CD4-positive, alpha-beta T cell treated with Interleukin-4 for 1 hour (primary cell): ENCODE measurements at regions not wholly inside any gene's neighbourhood (a gene's known extent, or its start where the extent isn't known, plus 50 kb on each side); places are given as distances from the start of the nearest gene placed in this dataset.

Experiments
- DNase-seq, 2 donors: peaks; one replicate each; pipeline ENCODE4 v3.0.0-alpha.2; 2020 to 2022

DNA sequence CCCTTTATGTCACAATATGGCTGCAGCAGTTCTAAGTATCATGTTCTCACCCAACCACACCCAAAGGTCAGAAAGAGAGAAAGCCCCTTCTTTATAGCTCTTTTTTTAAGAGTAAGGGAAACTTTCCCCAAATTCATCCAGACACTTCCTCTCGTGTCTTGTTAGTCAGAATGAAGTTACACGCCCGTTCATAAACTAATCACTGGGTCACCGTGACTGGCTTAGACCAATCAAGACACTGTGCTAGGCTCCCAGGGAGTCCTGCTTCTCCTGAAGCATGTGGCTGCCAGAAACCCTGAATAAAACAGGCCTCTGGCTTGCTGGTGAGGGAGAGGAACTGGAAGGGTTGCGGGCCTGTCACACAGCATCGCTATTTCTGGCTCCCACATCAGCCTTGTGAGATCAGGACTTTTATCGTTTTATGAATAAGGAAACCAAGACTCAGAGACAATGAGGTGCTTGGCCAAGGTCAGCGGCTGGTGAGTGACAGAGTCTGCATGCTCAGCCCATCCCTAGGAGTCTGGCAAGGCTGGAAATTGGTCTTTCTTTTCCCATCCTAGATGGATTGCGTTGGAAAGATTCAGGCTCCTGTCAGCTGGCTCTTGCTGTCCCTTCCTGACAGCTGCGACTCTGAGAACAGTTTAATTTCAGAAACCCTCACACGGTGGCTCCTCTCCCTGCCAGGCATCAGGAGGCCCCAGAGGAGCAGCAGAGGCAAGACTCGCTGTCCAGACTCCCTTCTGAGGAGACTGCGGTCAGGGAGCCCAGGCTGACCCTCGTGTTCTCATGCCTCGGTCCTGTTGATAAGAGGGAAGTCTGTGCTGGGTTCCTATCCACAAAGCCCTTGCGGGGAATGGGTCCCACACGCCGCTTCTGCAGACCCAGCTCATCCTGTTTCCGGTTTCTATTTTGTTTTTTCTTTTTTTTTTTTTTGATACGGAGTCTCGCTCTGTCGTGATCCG lies 104.5 kb upstream of the TAF1B start:
- DNase-seq, result peak; percentile 48 to 61

DNA sequence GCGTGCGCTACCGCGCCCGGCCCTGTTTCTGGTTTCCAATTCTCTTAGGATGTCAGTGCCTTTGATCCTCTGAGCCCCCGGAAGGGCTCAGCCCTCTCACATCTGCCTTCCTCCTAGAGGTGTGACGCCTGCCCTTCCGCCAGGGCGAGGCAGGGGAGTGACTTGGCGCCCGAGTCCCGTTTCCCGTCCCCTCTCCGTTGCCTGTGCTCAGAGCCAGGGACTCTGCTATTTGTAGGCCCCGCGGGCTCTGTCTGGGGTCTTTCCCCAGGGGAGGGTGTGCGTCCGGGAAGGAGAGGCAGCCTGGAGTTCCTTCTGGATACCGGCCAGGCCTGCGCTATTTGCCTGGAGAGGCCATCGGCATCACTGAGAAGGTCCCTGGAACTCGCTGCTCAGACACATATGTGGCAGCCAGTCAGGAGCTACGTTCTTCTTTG lies 103.7 kb upstream of the TAF1B start:
- peak; percentile 56 to 61 for DNase-seq

DNA sequence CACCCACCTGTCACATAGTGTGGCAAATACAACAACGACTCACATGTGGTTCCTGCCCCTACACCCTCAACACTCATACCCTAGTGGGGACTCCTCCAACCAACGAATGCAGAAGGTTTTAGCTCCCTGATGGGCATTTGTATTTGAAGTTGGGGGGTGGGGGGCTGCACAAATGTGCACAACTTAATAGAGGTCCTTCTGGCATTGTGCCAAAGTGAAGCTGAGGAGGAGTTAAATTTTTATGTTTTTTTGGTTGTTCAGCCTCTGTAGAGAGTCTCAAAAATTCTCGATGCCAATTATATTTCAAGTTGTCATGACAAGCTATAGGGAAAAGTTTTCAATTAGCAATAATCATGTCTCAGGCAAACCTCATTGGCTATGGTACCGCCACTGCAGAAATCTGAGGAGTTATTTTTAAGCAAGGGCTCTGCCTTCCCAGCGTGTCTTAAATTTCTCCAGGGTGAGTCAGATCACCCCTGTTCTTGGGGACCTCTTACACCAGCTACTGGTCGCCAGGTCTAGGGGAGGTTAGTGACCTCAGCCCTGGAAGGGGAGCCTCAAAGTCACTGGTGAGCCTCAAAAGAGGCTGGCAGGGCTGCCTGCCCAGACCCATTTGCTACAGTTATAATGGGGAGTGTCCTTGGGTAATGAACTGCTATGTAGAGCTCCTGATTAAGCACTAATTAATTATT lies 102.7 kb upstream of the TAF1B start:
- DNase-seq, result no peak

DNA sequence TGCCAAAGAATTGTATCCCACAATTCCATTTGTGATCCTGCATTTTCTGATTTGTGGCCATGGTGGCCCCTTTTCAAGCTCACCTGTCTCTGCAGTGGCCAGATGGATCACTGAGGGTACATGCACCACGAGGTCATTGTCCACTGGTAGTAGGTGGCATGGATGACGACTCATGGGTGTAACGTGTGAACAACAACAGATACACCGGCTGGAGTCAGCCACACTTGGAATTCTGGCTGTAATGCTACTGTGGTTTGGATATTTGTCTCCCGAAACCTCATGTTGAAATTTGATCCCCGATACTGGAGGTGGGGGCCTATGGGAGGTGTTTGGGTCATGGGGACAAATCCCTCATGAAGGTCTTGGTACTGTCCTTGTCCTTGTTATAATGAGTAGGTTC lies 102.2 kb upstream of the TAF1B start:
- no peak for DNase-seq

DNA sequence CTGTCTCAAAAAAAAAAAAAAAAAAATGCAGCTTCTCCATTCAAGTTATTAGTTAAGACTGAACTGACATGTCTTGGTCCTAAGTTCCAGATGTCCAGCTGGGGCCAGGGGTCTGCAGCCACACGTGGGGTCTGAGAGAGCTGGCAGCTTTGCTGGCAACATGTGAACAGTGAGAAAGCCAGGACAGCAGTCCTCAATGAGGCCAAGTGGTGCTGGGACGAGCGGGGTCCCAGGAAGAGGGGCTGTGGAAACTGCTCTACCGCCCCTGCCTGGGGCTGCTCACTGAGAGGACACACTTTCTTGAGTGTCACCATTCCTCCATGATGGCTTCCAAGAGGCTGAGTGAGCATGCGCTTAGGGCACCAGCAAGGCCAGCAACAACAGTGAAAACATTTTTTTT lies 100.7 kb upstream of the TAF1B start:
- DNase-seq, result no peak

DNA sequence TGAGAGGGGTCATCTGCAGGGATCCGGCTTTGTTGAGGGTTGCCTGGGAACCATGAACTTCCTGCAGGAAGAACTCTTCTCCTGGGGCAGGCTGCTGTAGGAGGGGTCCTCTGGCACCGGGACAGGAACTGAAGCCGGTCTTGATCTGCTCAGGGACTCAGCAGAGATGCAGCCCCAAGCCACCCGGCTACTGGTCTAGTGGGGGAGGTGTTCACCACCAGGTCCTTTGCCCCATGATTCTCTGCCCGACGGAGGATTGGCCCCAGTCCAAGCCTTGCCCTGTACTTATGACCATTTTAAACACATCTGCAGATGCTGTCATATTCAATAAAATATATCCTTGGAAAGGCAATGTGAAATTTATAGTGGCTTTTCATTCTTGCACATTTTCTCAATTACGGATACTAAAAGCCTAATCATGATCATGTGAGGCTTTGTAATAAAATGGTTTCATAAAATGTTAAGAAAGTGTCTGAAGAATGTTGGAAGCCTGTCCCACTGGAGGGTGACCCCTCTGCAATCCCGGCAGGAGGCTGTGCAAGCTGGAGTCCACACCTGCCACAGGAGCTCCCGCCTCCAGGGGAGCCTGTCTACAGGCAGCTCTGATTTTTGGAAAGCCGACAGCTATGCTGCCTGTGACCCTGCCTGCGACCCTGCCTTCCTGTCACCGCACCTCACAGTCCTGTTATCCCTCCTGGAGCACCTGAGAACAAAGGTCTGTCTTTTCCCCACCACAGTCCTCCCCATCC lies 98.8 kb upstream of the TAF1B start:
- no peak for DNase-seq

DNA sequence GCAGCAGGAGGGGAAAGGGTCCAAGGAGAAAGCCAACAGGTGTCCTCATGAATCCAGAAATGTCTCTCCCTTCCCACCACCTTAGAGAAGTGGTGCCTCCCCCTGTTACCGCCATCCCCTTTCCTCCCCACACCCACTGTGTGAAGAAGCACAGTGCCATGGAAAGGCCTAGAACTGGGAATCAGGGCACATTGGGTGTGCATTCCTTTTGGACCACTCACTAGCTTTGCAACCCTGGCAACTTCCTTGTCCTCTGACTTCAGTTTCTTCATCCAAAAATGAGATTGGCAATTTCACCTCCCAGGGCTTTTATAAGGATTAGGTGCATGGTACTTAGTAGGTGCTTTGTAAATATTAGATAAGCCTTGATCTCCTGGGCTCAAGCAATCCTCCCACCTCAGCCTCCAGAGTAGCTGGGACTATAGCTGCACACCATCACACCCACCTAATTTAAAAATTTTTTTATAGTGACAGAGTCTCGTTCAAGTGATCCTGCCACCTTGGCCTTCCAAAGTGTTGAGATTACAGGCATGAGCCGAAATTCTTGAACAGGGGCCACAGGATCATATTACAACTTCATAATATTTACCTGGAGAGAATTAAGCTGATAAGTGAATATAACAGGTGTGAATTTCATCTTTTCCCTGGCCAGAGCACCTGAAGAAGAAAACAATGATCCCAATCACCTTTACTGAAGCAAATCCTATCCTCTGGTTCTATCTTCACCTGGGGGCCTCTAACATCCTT lies 97.9 kb upstream of the TAF1B start:
- DNase-seq, result no peak

DNA sequence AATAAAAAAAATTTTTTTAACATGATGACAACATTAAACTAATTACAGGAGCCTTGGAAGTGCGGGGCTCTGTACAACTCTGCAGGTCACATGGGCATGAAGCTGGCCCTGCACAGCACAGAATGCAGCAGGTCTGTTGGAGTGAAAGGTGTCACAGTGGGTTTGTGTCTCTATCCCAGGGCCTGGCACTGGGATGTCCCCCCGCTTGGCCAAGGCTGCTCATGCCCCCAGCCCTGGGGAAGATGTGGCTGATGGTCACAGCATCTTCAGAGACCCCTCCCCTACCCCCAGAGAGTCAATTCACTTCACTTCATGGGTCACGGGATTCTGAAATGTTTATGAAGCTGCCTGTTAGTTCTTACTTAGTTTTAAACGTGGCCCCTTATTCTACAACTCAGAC lies 95.9 kb upstream of the TAF1B start:
- no peak for DNase-seq

DNA sequence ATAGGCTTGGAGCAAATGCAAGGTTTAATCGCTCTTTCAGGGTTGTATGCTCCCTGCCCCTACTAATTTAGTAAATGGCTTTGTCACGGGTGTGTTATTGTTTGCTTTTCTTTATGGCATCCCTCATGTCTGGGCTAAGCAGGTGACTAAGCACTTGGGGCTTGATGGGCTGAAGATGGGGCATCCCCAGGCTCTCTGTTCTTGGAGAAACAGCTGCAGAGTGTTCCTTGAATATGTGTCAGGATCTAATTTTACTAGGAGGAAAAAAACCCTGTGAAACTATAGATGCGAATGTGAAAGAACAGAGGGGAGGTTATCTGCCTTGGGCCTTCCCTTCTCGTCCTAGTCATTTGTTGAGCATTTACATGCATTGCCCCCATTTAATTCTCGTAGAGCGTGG lies 94.7 kb upstream of the TAF1B start:
- DNase-seq, result no peak

DNA sequence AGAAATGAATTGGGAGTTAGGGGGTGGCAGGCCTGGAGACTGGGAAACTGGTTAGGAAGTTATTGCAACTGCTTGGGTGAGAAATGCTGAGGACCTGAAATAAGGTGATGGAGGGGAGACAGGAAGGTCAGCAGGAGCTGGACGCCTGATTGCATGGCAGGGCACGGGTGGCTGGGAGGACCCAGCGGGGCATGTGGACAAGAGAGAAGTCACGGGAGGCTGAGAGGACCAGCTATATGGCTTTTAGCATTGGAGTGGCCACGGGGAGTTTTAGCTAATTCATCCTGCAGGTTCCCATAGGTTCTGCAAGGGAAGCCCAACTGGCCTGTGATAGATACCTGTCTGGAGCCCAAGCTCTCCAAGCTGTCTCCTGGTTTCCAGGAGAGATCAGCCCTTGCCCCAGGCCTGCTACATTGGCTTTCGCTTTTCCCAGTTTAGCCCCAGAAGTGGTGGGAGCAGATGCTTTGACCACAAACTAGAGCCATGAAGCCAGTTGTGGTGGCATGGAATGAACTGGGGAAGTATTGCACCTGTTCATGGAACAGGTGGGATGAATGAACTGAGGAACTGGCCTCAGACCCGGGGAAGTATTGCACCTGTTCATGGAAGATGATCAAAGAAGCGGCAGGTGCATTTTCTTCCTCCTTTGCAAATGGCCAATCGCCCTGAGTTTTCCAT lies 93.6 kb upstream of the TAF1B start:
- DNase-seq, result no peak

DNA sequence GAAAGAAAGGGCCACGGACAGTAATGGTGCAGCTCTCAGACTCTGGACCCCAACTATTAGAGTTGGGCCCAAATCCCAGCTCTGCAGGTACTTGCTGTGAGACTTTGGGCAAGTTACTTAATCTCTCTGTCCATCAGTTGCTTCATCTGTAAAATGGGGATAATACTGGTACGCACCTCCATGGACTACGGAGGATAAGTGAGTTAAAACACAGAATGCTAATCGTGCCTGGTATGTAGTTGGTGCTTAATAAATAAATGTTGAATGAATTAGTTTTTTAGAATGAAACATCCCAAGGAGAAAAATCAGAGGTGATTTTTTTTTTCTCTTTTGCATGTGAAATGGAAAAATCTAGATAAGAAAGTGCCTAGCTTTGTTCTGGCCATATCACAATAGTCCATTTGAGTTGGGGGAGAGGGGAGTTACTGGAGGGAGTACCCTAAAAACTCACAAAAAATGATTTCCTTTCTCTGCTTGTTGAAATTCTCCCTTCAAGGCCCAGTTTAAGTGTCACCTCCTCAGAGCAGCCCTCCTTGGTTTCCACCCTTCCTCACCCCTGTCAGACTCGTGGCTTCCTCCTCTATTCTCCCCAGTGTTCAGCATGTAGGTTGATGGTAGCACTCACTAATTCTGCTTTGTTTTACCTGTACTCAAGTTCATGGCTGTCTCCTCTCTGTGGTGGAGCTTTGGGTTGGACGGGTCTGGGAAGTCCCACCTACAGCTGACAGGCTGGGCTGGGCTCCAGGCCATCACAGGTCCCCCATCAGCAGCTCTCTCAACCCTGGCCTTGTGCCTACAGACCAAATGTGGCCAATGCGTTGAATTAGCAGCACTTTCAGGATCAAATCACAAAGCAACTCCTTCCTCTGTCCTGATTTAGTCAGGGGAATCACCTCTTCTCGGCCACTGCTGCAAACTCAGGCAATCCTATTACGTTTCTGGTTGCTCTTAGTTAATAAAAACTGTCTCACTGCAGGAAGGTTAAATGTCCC lies 92.8 kb upstream of the TAF1B start:
- DNase-seq, result no peak

DNA sequence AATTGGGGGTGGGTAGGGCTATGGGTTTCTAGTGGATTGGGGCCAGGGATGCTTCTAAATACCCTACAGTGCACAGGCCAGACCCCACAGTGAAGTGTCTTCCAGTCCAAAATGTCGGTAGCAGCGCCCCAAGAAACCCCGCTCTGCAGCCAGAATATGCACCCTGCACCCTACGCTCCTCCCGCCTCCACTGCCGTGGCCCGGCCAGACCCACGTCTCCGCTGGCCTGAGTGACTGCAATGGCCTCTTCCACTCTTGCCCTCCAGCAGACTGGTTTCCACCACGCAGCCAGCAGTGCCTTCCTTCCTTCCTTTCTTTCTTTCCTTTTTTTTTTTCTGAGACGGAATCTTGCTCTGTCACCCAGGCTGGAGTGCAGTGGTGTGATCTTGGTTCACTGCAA lies 91.4 kb upstream of the TAF1B start:
- no peak for DNase-seq

DNA sequence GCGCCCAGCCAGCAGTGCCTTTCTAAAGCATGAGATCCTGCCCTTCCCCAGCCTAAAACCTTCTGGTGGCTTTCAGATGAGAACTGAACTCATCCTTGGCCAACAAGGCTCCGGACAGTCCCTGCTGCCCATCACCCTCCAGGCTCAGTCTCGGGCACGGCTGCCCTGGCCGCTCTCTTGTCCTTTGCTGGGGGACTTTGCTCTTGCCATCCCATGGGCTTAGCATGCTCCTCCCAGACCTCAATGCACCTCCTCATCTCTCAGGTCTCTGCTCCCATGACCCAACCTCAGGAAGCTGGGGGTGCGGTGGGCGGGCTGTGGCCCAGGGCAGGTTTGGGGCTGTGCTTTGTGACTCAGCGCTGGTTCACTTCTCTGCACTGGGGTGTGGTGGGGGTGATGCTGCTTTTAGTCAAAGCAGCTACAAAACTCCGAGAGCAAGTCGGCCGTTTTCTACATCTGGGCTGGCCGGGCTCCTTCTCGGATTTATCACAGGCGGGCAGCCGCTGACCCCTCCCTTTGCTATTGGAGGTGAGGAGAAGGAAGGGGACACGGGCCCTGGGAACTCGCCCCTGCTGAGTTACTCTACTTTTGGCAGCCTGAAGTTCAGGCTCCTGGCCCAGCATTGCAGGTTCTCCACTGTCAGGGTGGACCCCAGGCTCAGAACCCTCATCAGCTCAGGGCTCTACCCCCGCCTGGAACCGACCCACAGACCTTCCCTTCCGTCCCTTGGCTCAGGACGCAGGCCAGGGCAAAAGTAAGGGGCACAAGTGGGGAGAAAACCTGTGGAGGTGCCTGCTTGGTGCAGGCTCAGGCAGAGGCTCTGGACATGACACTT lies 90.6 kb upstream of the TAF1B start:
- DNase-seq, result peak; percentile 67 to 71

DNA sequence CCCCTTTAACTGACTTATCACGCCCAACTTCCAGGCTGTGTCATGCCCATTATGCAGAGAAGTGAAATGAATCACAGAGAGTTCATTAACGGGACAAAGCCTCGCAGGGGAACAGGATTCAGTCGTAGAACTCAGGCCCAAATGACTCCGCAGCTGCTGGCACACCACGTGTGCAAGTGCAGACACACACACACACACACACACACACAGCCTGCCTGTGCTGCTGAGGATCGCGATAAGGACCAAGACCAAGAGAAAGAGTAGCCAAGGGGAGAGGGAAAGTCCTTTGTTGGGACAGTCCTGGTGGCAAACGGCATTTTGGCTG lies 90.0 kb upstream of the TAF1B start:
- peak; percentile 54 to 77 for DNase-seq

DNA sequence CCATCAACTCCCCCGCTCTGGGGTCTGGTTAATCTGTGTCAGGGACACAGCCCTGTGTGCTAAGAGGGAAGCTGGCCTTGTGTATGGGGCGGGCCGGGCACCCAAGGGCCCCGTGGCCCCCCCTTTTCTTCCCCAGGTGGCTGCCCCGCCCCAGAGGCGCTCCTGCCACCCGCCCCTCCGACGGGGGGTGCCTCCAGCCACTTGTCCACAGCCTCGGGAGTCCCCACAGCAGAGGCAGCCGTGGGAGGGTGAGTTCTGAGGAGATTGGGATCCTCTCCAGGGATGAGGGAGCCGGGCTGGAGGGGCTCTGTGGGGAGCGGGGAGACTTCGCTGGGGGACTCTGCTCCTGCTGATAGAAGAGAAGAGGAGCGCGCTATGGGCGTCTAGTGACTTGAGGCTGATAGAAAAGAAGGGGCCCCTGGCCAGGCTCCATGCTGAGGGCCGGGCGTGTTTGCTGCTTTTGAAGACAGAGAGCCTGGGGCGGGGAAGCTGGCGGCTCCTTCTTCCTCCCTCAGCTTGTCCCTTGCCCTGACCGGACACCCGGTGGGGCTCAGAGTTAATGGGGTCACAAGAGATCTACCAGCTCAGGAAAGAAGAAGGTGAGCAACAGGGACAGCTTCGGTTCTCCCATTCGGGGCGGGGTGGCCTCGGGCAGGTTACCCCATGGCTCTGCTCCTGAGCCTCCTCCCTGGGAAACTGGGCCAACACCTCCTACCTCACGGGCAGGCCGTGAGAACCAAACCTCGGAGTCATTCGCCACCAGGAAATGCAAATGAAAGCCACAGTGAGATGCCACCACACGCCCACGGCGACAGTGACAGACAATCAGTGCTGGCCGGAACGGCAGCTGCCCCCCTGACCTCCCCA lies 89.4 kb upstream of the TAF1B start:
- DNase-seq, result peak; percentile 54 to 56

DNA sequence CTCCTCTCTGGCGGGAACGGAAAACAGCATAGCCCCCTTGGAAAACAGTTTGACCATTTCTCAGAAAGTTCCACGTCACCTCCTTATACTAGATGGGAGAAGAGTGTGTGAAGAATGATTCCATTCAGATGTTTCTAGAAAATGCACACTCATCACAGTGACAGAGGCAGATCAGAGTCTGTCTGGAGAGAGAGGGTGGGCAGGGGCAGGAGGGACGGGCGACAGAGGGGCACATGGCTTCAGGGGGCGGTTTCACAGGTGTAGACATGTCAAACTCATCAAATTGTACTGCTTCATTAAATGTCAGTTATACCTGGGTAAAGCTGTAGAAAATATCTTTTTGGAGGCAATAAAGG lies 88.8 kb upstream of the TAF1B start:
- no peak for DNase-seq

DNA sequence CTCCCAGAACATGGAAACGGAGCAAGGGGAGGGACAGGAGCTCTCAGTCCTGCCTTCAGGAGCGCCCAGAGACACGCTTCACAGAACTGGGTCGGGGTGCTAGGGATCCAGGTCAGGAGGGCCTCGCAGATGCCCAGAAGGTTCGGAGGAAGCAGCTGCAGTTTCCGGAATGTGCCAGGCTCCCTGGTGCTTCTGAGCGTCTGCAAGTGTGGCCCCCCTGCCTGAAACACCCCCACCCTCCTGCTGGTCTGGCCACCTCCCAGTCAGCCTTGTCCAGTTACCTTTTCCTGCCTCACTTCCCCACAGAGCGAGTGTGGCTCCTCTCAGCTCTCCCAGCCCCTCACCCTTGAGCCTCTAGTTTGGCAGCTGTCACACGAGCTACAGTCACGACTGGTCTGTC lies 88.3 kb upstream of the TAF1B start:
- DNase-seq, result no peak

DNA sequence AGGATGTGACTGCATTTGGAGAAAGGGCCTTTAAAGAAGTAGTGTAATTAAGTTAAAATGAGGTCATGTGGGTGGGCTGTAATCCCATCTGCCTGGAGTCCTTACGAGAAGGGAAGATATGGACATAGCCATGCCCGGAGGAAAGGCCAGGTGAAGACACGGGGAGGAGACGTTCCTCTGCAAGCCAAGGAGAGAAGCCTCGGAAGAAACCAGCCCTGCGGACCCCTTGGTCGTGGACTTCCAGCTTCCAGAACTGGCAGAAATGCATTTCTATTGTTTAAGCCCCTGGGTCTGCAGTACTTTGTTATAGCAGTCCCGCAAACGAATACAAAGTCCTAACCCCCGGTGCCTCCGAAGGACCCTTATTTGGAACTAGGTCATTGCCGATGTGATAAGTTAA lies 87.6 kb upstream of the TAF1B start:
- no peak for DNase-seq

DNA sequence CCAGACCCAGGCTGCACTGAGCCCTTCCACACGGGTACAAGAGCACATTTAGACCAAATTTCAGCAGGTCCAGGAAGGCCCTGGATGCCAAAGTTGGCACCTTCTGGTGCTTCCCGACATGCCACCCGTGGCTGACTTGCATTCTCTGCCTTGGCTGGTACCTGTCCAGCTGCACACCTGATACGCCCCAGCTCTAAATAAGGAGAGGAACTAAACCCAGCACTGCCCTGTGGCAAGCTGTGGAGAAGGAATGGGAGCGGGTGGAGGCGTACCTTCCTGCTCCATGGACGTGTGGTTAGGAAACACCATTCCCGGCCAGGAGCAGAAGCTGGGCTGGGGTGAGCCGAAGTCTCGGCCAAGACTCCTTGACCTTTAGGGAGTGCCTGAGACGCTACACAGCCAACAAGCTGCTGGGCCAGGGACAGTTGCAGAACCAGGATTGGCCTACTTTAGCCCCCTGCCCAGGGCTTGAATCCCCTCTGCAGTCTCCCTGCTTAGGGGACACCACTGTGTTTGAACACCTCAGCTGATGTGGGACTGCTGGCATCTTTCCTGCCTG lies 86.5 kb upstream of the TAF1B start:
- DNase-seq, result no peak
